IMR-90 (cell line): ENCODE measurements at regions not wholly inside any gene's neighbourhood (a gene's known extent, or its start where the extent isn't known, plus 50 kb on each side); places are given as distances from the start of the nearest gene placed in this dataset.

Source experiments
- ATAC-seq: fragments of 200-7000 bp; cut with Tn5 transposase; 2 replicates; pipeline ENCODE4 v1.9.1; 2020; ENCODE audit warnings: low read depth, mild to moderate bottlenecking, moderate library complexity
- BruUV-seq: library from RNA; stranded (reverse); fragments of 400-500 nt; replicated peaks from 2 replicates; lab custom pipeline; 2021; lab: Mats Ljungman, UMichigan
- CTCF ChIA-PET: fragments of 300-600 bp; formaldehyde crosslinking; extraction: SDS; loops from one replicate; lab custom pipeline; 2021; ENCODE audit warnings: antibody characterized with exemption; lab: Yijun Ruan, JAX
- POLR2A ChIA-PET: fragments of 300-600 bp; sonication (Branson Sonifier 250); formaldehyde crosslinking; loops from one replicate; lab custom pipeline; 2022; ENCODE audit warnings: antibody characterized with exemption; ENCODE audit not compliant: unreplicated experiment; lab: Charles Lee
- DNase-seq: peaks from one replicate; pipeline ENCODE4 v3.0.0; 2013
- H2AFZ ChIP-seq: replicated peaks from 2 replicates; pipeline ENCODE3; 2013; ENCODE audit warnings: low read length, mild to moderate bottlenecking; ENCODE audit not compliant: poor library complexity
- H2AK5ac ChIP-seq: 2 replicates; pipeline ENCODE4 v1.6.1; 2013; ENCODE audit warnings: low read depth, low read length, inconsistent platforms
- H2AK9ac ChIP-seq: replicated peaks from 2 replicates; pipeline ENCODE3; 2013; ENCODE audit warnings: mild to moderate bottlenecking, low read depth, low read length, moderate library complexity; ENCODE audit not compliant: poor library complexity
- H2BK120ac ChIP-seq: 2 replicates; pipeline ENCODE4 v1.6.1; 2013; ENCODE audit warnings: low read depth, low read length, inconsistent platforms
- H2BK15ac ChIP-seq: 3 replicates; pipeline ENCODE4 v1.6.1; 2013; ENCODE audit warnings: low read depth, low read length, inconsistent platforms
- H2BK20ac ChIP-seq: 2 replicates; pipeline ENCODE4 v1.6.1; 2013; ENCODE audit warnings: low read depth, mild to moderate bottlenecking, inconsistent platforms, low read length, moderate library complexity
- H2BK5ac ChIP-seq: 2 replicates; pipeline ENCODE4 v1.6.1; 2013; ENCODE audit warnings: mild to moderate bottlenecking, low read depth, low read length, inconsistent platforms; ENCODE audit not compliant: poor library complexity, severe bottlenecking
- H3K14ac ChIP-seq: replicated peaks from 2 replicates; pipeline ENCODE4 v1.6.1; 2013; ENCODE audit warnings: low read depth, low read length, inconsistent platforms
- H3K18ac ChIP-seq: 2 replicates; pipeline ENCODE4 v1.6.1; 2013; ENCODE audit warnings: low read depth, low read length, control low read depth
- H3K23ac ChIP-seq: 2 replicates; pipeline ENCODE4 v1.6.1; 2013; ENCODE audit warnings: low read depth, low read length, inconsistent platforms
- H3K27ac ChIP-seq: 2 replicates; pipeline ENCODE4 v1.5.1; 2013; ENCODE audit warnings: mild to moderate bottlenecking, control low read depth, low read length; ENCODE audit not compliant: insufficient read depth
- H3K27me3 ChIP-seq: 2 replicates; pipeline ENCODE4 v1.6.1; 2013; ENCODE audit warnings: low read length; ENCODE audit not compliant: control insufficient read depth, insufficient read depth
- H3K36me3 ChIP-seq: 2 replicates; pipeline ENCODE4 v1.6.1; 2013; ENCODE audit warnings: low read length, mixed read lengths; ENCODE audit not compliant: control insufficient read depth, insufficient read depth
- H3K4ac ChIP-seq: 2 replicates; pipeline ENCODE4 v1.6.1; 2013; ENCODE audit warnings: low read depth, low read length, inconsistent platforms
- H3K4me1 ChIP-seq: 2 replicates; pipeline ENCODE4 v1.6.1; 2013; ENCODE audit warnings: low read length, mixed read lengths; ENCODE audit not compliant: control insufficient read depth, insufficient read depth
- H3K4me2 ChIP-seq: 2 replicates; pipeline ENCODE4 v1.6.1; 2013; ENCODE audit warnings: low read depth, mild to moderate bottlenecking, control low read depth, low read length, moderate library complexity
- H3K4me3 ChIP-seq: 2 replicates; pipeline ENCODE4 v1.5.1; 2013; ENCODE audit warnings: low read depth, mild to moderate bottlenecking, control low read depth, low read length, moderate library complexity; ENCODE audit not compliant: insufficient read depth
- H3K56ac ChIP-seq: 2 replicates; pipeline ENCODE4 v1.6.1; 2013; ENCODE audit warnings: low read length, inconsistent platforms; ENCODE audit not compliant: insufficient read depth; ENCODE audit errors: extremely low read depth
- H3K79me1 ChIP-seq, 2 experiments: 2 replicates each; pipeline ENCODE4 v1.6.1; 2013; ENCODE audit warnings: low read length in 2 of 2, inconsistent platforms in 1 of 2, low read depth in 1 of 2
- H3K9ac ChIP-seq: 2 replicates; pipeline ENCODE4 v1.6.1; 2013; ENCODE audit warnings: low read depth, low read length, control low read depth
- H3K9me1 ChIP-seq: 2 replicates; pipeline ENCODE4 v1.6.1; 2013; ENCODE audit warnings: low read length, inconsistent platforms; ENCODE audit not compliant: insufficient read depth
- H3K9me3 ChIP-seq: 2 replicates; pipeline ENCODE4 v1.6.1; 2013; ENCODE audit warnings: low read length; ENCODE audit not compliant: control insufficient read depth, insufficient read depth
- H4K20me1 ChIP-seq: 2 replicates; pipeline ENCODE4 v1.6.1; 2013; ENCODE audit warnings: low read length, inconsistent platforms; ENCODE audit not compliant: insufficient read depth
- H4K5ac ChIP-seq: 2 replicates; pipeline ENCODE4 v1.6.1; 2013; ENCODE audit warnings: mild to moderate bottlenecking, low read depth, low read length, control low read depth
- H4K8ac ChIP-seq, 2 experiments: 2 replicates each; pipeline ENCODE4 v1.6.1; 2013; ENCODE audit warnings: low read depth in 2 of 2, low read length in 2 of 2, control low read depth in 1 of 2, inconsistent platforms in 1 of 2
- H4K91ac ChIP-seq: 2 replicates; pipeline ENCODE4 v1.6.1; 2013; ENCODE audit warnings: low read depth, low read length, inconsistent platforms; ENCODE audit not compliant: insufficient read depth
- BHLHE40 ChIP-seq: fragments of 150-350 bp; IDR thresholded peaks from 2 replicates; pipeline ENCODE4 v1.6.1; 2016; ENCODE audit warnings: mild to moderate bottlenecking, low read depth, low read length
- CEBPB ChIP-seq: IDR thresholded peaks from 2 replicates; pipeline ENCODE4 v1.6.1; 2012; ENCODE audit warnings: low read depth, low read length, improper control_type of control experiment
- CHD1 ChIP-seq: IDR thresholded peaks from 2 replicates; pipeline ENCODE4 v1.6.1; 2012; ENCODE audit warnings: low read depth, low read length, improper control_type of control experiment
- FOS ChIP-seq: fragments of 150-350 bp; IDR thresholded peaks from 2 replicates; pipeline ENCODE4 v1.6.1; 2016; ENCODE audit warnings: low read depth, low read length
- MAZ ChIP-seq: IDR thresholded peaks from 2 replicates; pipeline ENCODE4 v1.6.1; 2012; ENCODE audit warnings: low read depth, mild to moderate bottlenecking, low read length, improper control_type of control experiment, moderate library complexity, borderline replicate concordance
- MXI1 ChIP-seq: IDR thresholded peaks from 2 replicates; pipeline ENCODE4 v1.6.1; 2012; ENCODE audit warnings: low read depth, mild to moderate bottlenecking, low read length, moderate library complexity, borderline replicate concordance
- NFE2L2 ChIP-seq: fragments of 150-350 bp; IDR thresholded peaks from 2 replicates; pipeline ENCODE4 v1.6.1; 2016; ENCODE audit warnings: low read depth, mild to moderate bottlenecking, low read length
- RCOR1 ChIP-seq: IDR thresholded peaks from 2 replicates; pipeline ENCODE4 v1.6.1; 2012; ENCODE audit warnings: mild to moderate bottlenecking, low read length, improper control_type of control experiment; ENCODE audit not compliant: insufficient replicate concordance
- RFX5 ChIP-seq: IDR thresholded peaks from 2 replicates; pipeline ENCODE4 v1.8.0; 2012; ENCODE audit warnings: low read depth, mild to moderate bottlenecking, low read length, moderate library complexity
- SMC3 ChIP-seq: fragments of 150-350 bp; IDR thresholded peaks from 2 replicates; pipeline ENCODE4 v1.6.1; 2016; ENCODE audit warnings: low read depth, mild to moderate bottlenecking, antibody characterized with exemption, low read length, moderate library complexity
- USF2 ChIP-seq: fragments of 150-350 bp; IDR thresholded peaks from 2 replicates; pipeline ENCODE4 v1.6.1; 2017; ENCODE audit warnings: mild to moderate bottlenecking, antibody characterized with exemption, low read length, low read depth
- WGBS, 2 experiments: methylation state at CpG; one replicate each; pipeline versions ENCODE4 v1.1.5 to v1.1.7; 2013; ENCODE audit warnings: missing lambda C conversion rate in 2 of 2; ENCODE audit not compliant: insufficient read length in 1 of 2; ENCODE audit errors: extremely low coverage in 2 of 2; 5-methylcytosine and 5-hydroxymethylcytosine counted together
- dilution Hi-C: fragments of 300-500 bp; cut with HindIII; formaldehyde crosslinking; loops from one replicate; pipeline ENCODE4 v1.14.3; 2018; ENCODE audit warnings: low sequenced_read_pairs; ENCODE audit not compliant: unreplicated experiment
- in situ Hi-C: fragments of 300-500 bp; cut with MboI; formaldehyde crosslinking; loops from 3 replicates; pipeline ENCODE4 v1.14.3; 2019; ENCODE audit warnings: low sequenced_read_pairs, inconsistent platforms, mixed read lengths
- intact Hi-C: fragments of 100-400 bp; cut with micrococcal nuclease; formaldehyde crosslinking; loops from 2 replicates; pipeline ENCODE4 v1.10.0; 2022

DNA sequence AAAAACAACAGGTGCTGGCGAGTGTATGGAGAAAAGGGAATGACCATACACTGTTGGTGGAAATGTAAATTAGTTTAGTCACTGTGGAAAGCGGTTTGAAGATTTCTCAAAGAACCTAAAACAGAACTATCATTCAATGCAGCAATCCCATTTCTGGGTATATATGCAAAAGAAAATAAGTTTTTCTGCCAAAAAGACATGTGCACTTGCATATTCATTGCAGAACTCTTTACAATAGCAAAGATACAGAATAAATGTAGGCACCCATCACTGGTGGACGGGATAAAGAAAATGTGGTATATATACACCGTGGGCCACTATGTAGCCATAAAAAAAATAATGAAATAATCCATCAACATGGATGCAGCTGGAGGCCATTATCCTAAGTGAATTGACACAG is 105.1 kb upstream of the FSTL5 start:
- Histone ChIP-seq H3K27ac (no peak overlapping the region), H3K4me1 (no peaks in the 10 kb centered on the region), H4K20me1 (no peaks in the 10 kb centered on the region), H3K4ac (no peak overlapping the region), H4K8ac (no peak overlapping the region), H3K9me3 (peaks cover 2% of the 10 kb centered on the region; the same call in 1 of the 2 replicates), H3K9me1 (no peaks in the 10 kb centered on the region), H4K5ac (no peak overlapping the region), H2AK5ac (no peak overlapping the region), H3K4me2 (no peak overlapping the region), H4K91ac (no peak overlapping the region), H3K4me3 (no peak overlapping the region), H3K23ac (no peak overlapping the region), H2AK9ac (no peak overlapping the region), H2BK5ac (no peak overlapping the region), H3K14ac (no peak overlapping the region), H2BK20ac (no peak overlapping the region), H2AFZ (no peak overlapping the region), H3K9ac (no peak overlapping the region), H3K18ac (no peak overlapping the region), H2BK15ac (no peak overlapping the region), H3K27me3 (no peaks in the 10 kb centered on the region), H3K56ac (no peak overlapping the region), H3K79me1 (no peaks in the 10 kb centered on the region), H3K36me3 (no peaks in the 10 kb centered on the region), H2BK120ac (no peak overlapping the region)
- ATAC-seq (no peak), DNase-seq (no peak)
- ChIA-PET POLR2A (no interaction called here), CTCF (no interaction called here)
- intact Hi-C loops = no loop called here
- TF ChIP-seq FOS (no peak), NFE2L2 (no peak), MAZ (no peak), USF2 (no peak), CHD1 (no peak), CEBPB (no peak), SMC3 (no peak), RFX5 (no peak), BHLHE40 (no peak), MXI1 (no peak), RCOR1 (no peak)
- in situ Hi-C loops = no loop called here
- BruUV-seq = no TSS peak
- dilution Hi-C loops = no loop called here
- WGBS, 2 experiments = no CpG with 5 or more reads among the region's 4 CpGs
